CD4-positive, alpha-beta T cell treated with Interleukin-15 for 4 hours (primary cell): ENCODE measurements at regions not wholly inside any gene's neighbourhood (a gene's known extent, or its start where the extent isn't known, plus 50 kb on each side); places are given as distances from the start of the nearest gene placed in this dataset.
"Not testable (repeated sequence)": the region's sequence is repeated elsewhere in the genome, so short reads cannot be mapped to it uniquely, and the experiment has no call there.

Experiments
- DNase-seq: peaks from one replicate; pipeline ENCODE4 v3.0.0-alpha.2; 2020; ENCODE audit warnings: low spot score

GRCh38 chr10:4230036-4230435 is 445.0 kb upstream of the KLF6 start:
- no peak for DNase-seq

GRCh38 chr10:4229106-4229505 is 444.1 kb upstream of the KLF6 start:
- DNase-seq, result no peak

DNA sequence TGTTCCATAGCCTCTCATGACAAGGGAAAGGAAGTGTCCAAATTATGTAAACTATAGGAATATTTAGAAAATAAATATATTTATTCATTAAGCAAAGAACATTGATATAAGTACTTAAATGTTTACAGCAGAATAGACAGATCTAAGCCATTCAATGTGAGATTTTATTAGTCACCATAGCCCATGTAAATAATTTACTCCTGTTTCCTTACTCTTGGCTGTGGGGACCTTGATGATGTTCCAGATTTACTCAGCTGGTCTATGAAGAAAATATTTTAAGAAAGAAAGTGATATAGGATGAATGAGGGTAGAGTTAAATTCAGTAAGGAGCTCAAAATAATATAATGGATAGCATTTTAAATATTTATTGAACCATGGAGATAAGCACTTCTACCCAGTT is 442.6 kb upstream of the KLF6 start:
- no peak for DNase-seq

DNA sequence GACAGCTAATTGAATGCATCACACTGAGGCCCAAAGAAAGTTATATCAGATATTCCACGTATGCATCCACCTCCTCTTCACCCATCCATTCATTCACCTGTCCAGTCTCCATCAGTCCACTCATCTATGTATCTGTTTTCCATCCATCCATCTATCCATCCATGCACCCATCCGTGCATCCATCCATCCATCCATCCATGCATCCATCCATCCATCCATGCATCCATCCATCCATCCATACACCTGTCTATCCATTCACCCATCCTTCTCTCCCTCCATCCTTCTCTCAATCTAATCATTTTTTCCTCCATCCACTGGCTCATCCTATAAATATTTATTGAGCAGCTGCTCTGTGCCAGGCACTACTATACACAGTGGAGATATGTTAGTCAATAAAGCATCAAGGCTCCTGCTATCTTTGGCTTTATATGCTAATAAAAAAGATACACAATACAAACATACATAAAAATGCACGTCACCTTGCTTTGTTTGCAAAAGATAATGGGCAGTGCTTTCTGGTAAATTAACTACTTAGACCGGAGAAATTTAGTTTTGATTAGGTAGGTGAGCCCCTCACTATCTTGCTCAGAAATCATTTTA is 442.0 kb upstream of the KLF6 start:
- DNase-seq, result no peak

DNA sequence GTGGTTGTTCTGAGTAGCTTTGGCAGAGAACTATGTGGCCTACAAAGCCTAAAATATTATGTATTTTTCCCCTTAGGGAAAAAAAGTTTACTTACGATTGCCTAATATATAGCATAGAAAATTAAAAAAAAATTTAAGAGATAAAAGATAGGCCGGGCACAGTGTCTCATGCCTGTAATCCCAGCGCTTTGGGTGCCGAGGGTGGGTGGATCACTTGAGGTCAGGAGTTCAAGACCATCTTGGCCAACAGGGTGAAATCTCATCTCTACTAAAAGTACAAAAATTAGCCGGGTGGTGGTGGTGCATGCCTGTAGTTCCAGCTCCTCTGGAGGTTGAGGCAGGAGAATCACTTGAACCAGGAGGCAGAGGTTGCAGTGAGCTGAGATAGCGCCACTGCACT is 439.2 kb upstream of the KLF6 start:
- no peak for DNase-seq

DNA sequence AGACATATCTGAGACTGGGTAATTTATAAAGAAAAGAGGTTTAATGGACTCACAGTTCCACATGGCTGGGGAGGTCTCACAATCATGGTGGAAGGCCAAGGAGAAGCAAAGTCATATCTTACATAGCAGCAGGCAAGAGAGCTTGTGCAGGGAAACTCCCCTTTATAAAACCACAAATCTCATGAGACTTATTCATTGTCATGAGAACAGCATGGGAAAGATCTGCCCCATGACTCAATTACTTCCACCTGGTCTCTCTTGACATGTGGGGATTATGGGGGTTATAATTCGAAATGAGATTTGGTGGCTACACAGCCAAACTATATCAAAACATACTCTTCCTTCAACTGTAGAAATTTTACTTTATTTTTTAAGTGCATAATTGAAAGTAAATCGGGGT is 436.3 kb upstream of the KLF6 start:
- not testable (repeated sequence) for DNase-seq

DNA sequence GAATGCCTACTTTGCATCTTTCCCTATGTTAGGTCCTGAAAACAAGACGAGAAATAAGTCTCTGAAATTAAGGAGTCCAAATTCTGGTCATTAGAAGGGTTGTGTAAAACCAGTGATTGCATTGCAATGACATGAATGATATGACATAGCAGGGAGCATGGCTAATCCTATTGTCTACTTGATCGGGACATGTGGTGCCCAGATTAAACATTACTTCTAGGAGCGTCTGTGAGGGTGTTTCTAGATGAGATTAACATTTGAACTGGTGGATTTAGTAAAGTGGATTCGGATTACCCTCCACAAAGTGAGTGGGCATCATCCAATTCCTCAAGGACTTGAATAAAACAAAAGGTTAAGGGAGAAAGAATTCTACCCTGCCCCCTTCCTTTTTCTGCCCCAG is 434.9 kb upstream of the KLF6 start:
- no peak for DNase-seq

DNA sequence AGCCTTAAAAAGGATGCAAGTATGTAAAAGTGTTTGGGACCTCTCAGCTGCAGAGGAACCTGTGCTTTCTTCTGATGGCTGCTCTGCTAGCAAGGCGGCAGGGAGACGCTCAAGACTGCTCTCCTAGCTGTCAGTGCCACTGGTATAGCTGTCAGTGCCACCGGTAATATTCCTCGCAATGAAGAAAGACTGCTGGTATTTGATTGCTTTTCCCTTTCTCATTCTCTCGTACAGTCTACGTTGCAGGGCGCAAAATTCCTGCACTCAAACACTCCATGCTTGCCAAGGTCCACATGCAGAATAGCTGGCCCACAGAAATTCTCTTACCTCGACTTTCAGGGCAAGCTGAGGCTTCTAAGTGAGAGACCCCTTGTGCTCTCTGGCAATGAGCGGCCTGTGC is 432.6 kb upstream of the KLF6 start:
- DNase-seq, result no peak

GRCh38 chr10:4217187-4217586 is 432.2 kb upstream of the KLF6 start:
- DNase-seq, result no peak

DNA sequence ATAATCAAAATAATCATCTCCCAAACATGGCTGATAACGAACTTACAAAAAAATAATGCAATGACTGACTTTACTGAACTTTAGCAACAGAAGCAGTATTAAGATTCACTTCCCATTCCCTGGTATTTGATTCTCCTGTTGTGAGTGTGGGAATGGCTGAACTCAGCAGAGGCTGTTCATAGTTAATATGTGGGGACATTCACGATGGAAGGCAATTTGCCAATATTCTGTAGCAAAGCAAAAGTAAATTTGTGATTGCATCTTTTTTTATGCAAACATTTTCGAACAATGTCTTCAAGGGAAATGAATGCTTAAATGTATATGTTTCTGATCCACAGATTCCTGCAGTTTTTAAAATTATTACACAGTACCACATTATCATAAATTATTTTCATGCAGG is 431.7 kb upstream of the KLF6 start:
- no peak for DNase-seq

- DNase-seq, result no peak
These were observed 431.1 kb upstream of the KLF6 start for GRCh38 chr10:4215963-4216575.

GRCh38 chr10:4215485-4215884 is 430.5 kb upstream of the KLF6 start:
- no peak for DNase-seq

GRCh38 chr10:4214908-4215307 is 429.9 kb upstream of the KLF6 start:
- DNase-seq, result no peak

DNA sequence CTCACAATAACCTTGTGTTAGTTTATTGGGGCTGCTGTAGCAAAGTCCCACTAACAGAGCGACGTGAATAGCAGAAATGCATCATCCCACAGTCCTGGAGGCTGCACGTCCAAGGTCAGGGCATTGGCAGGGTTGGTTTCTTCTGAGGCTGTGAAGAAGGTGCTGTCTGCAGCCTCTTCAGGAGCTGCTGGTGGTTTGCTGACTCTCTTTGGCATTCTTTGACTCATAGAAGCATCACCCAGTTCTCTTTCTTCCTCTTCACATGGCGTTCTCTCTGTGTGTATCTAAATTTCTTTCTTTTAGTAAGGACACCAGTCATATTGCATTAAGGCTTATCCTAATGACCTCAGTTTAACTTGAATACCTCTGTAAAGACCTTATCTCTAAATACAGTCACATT is 428.4 kb upstream of the KLF6 start:
- no peak for DNase-seq

DNA sequence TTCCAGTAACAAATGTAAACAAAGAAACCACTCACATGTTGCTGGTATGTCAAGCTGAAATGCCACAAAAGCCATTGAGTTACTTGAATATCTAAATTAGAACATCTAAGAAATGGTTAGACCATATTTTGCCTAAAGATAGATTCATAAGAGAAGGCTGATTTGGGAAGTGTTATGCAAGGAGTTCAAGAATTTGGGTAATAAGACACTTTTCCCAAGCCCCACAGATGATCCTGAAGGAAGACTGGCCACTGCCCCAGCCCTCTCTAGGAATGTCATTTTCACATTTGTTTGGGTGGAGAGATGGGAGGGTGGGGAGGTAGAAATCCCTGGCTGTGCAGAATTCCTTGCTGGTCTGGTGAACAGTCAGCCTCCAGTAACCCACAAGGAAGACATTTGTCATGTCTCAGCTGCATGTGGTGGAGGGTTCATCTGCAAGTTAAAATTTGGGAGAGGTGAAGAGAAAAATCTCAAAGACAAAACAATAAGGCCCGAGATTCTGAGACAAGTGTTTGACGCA is 427.2 kb upstream of the KLF6 start:
- DNase-seq, result no peak

GRCh38 chr10:4208499-4208898 is 423.5 kb upstream of the KLF6 start:
- DNase-seq, result no peak

- DNase-seq, result no peak
These were observed 420.1 kb upstream of the KLF6 start for GRCh38 chr10:4205113-4205512.

DNA sequence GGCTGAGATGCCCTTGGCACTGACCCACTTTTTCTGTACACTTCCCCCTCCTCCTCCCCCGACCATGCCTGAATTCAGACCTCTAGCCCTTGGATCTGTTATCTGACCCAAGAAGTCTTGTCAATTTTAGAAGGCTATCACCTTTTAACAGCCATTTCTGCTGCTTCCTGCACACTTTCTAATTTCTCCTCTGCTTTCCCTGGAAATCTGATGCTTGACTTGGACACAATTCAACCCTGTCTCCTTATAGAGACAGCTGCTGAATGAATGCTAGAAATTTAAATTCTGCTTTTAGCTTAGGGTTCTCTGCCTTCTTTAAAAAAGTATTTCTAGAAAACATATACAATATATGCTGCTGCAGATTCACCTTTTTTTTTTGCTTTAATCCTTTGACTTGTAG is 417.9 kb upstream of the KLF6 start:
- DNase-seq, result no peak

- no peak for DNase-seq
These were observed 417.1 kb upstream of the KLF6 start for GRCh38 chr10:4201866-4202825.

GRCh38 chr10:4199196-4199595 is 414.2 kb upstream of the KLF6 start:
- DNase-seq, result no peak

DNA sequence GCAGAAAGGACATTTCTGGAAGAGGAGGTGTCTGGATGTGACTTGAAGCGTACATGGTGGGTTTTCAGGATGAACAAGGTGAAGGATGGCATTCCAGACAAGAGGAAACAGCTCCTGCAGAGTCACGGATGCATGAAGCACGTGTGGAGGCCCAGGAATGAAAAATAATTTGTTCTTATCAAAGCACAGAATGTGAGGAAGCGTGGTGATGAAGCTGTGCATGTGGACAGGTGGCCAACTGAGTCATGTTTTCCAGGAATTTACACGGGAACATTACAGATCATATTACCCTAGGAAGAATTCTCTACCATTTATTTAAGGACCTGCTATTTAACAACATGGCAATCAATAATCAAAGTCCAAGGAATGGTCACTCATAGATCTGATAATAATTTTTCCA is 413.2 kb upstream of the KLF6 start:
- no peak for DNase-seq

GRCh38 chr10:4197676-4198075 is 412.7 kb upstream of the KLF6 start:
- DNase-seq, result no peak

DNA sequence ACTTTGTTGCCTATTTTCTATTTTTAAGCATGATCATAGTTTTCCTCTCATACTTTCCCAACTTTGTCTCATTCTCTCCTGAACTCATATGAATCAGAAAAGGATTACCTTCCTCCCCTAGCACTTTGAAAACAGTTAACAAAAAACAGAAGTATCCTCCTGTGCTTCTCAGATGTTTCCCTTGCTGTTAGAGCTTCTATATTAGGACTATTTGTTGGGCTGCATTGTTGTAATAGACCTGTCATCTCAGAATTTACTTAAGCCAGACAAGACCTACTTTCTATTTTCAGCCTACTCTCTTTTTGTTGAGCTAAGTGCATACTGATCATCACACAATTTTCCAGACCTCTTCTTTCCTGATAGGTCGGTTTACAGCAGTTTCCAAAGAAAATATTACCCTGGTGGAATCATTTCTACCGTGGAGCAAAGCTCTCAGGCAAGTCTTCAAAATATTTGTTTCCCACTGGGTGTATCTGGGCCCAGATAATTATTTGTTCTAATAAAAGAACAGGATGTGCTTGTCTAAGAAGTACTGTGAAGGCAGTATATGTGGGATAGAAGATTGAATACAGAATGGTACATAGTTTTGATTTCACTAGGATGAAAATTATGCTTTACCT is 411.9 kb upstream of the KLF6 start:
- DNase-seq, result no peak
